22Rv1 (cell line): ENCODE measurements at regions not wholly inside any gene's neighbourhood (a gene's known extent, or its start where the extent isn't known, plus 50 kb on each side); places are given as distances from the start of the nearest gene placed in this dataset.
"Not testable (repeated sequence)": the region's sequence is repeated elsewhere in the genome, so short reads cannot be mapped to it uniquely, and the experiment has no call there.

Experiments used
- H3K27ac ChIP-seq: fragments of 450-650 bp; 2 replicates; pipeline ENCODE4 v1.5.1; 2017
- ZFX ChIP-seq: fragments of 450-650 bp; IDR thresholded peaks from 2 replicates; pipeline ENCODE4 v1.6.1; 2017; ENCODE audit warnings: antibody characterized with exemption, borderline replicate concordance
- TF ChIP-seq, protein P1 (sequence below): fragments of 450-650 bp; IDR thresholded peaks from 2 replicates; pipeline ENCODE4 v1.5.1; 2017; ENCODE audit warnings: mild to moderate bottlenecking

DNA sequence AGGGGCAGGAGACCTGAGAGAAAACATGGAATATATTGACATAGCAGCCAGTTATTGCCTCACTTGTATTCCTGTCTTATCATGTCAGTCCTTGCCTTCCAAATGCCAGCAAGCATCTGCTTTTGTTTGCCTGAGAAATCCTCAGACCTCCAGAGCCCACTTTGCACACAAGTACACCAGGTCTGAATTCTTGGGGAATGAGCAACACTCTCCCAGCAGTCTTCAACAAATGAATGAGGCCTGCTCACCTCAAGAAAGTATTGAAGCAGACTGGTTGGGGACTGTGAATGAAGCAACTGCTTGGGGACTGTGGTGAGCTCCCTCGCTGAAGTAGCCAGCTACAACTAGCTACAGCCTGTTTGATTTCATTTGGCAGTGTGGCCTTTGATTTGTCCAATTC lies 172.8 kb upstream of the SPTLC3 start:
- TF ChIP-seq ZFX, result no peak
- TF ChIP-seq, protein P1, sequence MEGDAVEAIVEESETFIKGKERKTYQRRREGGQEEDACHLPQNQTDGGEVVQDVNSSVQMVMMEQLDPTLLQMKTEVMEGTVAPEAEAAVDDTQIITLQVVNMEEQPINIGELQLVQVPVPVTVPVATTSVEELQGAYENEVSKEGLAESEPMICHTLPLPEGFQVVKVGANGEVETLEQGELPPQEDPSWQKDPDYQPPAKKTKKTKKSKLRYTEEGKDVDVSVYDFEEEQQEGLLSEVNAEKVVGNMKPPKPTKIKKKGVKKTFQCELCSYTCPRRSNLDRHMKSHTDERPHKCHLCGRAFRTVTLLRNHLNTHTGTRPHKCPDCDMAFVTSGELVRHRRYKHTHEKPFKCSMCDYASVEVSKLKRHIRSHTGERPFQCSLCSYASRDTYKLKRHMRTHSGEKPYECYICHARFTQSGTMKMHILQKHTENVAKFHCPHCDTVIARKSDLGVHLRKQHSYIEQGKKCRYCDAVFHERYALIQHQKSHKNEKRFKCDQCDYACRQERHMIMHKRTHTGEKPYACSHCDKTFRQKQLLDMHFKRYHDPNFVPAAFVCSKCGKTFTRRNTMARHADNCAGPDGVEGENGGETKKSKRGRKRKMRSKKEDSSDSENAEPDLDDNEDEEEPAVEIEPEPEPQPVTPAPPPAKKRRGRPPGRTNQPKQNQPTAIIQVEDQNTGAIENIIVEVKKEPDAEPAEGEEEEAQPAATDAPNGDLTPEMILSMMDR, result no peak
- H3K27ac ChIP-seq, result no peak overlapping the region

DNA sequence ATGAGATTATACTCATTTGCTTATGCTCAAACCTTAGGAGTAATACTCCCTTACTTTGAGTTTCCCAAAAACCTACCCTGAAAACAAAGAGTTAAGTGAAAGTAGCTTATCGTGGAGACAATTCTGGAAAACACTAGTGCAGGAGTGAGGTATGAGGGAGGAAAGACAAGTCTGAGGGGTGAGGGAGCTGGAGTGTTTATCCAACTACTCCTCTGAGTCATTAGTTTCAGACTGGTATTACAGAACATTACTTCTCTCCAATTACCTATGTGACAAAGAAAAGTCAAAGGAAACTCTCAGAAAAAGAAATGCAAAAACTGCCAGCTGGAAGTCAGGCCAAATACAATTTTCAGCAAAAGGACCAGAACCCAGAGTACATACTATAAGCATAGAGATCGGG lies 171.1 kb upstream of the SPTLC3 start:
- no peak overlapping the region for H3K27ac ChIP-seq
- TF ChIP-seq ZFX, result no peak
- TF ChIP-seq, protein P1, result no peak

DNA sequence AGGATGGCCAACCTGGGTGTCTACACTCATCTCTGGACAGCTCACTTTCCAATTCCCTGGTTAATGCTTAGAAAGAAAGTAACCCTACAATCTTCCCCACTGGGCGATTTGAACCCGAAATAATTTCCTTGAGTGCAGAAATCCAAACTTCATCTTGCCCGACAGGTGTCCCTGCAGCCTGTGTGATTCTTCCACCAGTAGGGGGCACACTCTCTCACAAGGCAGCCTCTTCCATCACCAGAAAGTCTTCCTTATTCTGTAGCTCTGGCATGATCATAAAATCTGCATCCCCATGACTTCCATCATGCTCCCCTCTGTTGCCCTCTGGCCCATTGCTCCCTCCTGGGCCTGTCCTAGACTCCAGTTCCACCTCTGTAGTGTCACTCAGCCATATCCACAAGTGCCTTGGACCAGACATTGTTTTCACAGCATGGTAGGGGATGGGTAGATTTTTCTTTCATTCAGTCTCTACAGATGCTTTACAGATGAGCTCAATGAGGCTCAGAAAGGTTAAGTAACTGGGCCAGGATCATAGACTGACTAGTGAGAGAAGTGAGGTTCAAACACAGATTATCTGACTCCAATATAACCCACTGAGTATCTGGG lies 170.4 kb upstream of the SPTLC3 start:
- no peak for TF ChIP-seq ZFX
- TF ChIP-seq, protein P1, result peak; percentile 87
- H3K27ac ChIP-seq, result no peak overlapping the region

DNA sequence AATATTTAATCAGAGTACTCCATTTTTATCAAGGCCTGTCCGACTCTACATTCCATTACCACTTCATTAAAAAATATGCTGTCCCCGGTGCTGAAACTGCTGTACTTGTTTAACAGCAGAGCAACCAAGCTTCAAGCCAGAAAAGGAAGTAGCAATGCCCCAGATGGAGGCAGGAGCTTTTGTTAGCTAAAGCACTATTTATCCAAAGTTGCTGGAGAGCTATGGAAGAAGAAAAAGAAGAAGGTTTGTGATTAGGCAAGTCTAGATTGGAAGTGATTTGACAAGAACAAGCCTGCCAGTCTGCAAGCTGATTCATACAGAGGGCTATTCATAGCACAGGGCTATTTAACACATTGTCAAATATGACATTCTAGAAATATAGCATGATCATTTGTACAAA lies 160.9 kb upstream of the SPTLC3 start:
- TF ChIP-seq, protein P1, result no peak
- TF ChIP-seq ZFX, result no peak
- H3K27ac ChIP-seq, result no peak overlapping the region

DNA sequence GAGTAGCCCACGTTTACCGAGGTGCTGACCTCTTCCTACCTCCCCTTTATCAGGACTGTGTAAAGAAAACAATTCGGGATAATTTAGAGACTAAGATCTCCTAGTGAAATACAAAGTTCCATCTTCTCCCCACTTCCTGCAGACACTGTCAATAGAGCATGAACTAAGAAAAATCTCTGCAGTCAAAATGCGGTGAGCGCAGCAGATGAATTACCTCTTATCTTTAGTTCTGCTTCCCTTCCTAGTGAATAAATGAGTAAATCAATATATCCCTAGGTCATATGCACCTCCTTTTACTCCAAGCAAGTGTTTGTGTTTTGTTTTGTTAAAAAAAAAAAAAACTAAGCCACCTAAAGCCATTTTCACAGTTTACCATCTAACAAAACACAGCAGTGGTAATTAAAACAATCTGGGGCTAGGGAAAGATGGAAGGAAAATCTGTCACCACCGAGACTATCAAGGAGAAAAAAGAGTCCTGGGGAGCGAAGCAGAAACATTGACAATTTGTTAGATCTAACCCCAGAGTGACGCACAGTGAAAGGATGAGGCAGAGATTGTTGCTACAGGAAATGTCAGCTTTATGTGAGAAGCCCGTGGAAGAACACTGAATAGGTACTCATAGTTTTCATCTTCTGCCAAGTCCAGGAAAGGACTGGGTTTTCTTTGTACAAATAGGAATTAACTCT lies 159.4 kb upstream of the SPTLC3 start:
- H3K27ac ChIP-seq, result no peak overlapping the region
- TF ChIP-seq, protein P1, result no peak
- TF ChIP-seq ZFX, result no peak

DNA sequence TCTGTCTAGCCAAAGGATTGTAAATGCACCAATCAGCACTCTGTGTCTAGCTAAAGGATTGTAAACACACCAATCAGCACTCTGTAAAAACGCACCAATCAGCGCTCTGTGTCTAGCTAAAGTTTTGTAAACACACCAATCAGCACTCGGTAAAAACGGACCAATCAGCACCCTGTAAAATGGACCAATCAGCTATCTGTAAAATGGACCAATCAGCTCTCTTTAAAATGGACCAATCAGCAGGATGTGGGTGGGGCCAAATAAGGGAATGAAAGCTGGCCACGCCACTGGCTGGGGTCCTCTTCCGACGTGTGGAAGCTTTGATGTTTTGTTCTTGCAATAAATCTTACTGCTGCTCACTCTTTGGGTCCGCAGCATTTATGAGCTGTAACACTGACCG lies 151.1 kb upstream of the SPTLC3 start:
- H3K27ac ChIP-seq, result not testable (repeated sequence)

DNA sequence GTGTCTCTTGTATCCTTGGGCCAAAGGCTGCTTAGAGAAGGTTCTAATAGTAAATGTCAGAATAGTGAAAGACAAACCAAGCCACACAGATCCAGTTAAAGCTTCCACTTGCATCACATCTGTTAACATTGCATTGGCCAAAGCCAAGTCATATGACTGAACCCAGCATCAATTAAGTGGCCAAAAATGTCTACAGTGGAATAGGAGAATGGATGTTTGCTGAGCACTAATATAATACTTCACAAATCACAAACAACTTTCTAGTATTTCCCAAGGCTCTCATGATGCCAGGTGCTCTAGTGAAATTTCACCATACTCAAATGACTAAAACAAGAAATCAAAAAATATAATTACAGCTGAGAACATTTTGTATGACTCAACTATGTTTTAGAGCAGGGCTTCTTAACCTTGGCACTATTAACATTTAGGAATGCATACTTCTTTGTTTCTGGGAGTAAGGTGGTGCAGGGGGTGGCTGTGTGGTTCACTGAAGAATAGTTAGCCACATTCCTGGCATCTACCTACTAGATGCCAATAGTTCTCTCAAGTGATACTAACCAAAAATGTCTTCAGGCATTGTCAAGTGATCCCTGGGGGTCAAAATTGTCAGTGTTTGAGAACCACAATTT lies 148.0 kb upstream of the SPTLC3 start:
- H3K27ac ChIP-seq, result no peak overlapping the region
- no peak for TF ChIP-seq ZFX
- TF ChIP-seq, protein P1, result no peak
